Esophagus squamous epithelium (tissue), 4 donors: ENCODE measurements at regions not wholly inside any gene's neighbourhood (a gene's known extent, or its start where the extent isn't known, plus 50 kb on each side); places are given as distances from the start of the nearest gene placed in this dataset.

Experiments used
- POLR2A ChIP-seq, 4 donors: fragments of 450-650 bp; IDR thresholded peaks; one replicate each; pipeline ENCODE4 v1.6.1; 2017; ENCODE audit warnings: antibody characterized with exemption in 4 of 4, mild to moderate bottlenecking in 4 of 4, moderate library complexity in 3 of 4
- TF ChIP-seq, protein P1 (sequence below), 6 experiments: fragments of 450-650 bp in 4 of 6; fragments of 200-600 bp in 2 of 6; sonication (generic) in 2 of 6; IDR thresholded peaks; one replicate each; pipeline ENCODE4 v1.5.1; 2016 to 2019; ENCODE audit warnings: antibody characterized with exemption in 6 of 6, mild to moderate bottlenecking in 4 of 6, moderate library complexity in 4 of 6

DNA sequence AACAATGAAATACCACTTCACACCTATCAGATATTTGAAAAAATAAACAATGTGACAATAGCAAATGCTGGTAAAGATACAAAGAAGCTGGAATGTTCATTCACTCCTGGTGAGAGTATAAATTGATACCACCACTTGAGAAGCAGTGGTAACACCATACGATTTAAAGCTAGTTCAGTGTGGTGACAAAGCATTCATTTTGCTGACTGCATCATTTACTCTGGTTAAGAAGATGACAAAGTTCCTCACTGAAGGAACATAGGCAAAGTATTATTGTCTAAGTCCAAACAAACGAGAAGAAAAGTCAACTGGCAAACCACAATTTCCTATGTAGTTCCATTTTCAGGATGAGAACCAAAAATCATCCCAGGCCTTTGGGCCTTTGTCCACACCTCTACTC, 102.5 kb downstream of the GEMIN8 start:
- TF ChIP-seq, protein P1, sequence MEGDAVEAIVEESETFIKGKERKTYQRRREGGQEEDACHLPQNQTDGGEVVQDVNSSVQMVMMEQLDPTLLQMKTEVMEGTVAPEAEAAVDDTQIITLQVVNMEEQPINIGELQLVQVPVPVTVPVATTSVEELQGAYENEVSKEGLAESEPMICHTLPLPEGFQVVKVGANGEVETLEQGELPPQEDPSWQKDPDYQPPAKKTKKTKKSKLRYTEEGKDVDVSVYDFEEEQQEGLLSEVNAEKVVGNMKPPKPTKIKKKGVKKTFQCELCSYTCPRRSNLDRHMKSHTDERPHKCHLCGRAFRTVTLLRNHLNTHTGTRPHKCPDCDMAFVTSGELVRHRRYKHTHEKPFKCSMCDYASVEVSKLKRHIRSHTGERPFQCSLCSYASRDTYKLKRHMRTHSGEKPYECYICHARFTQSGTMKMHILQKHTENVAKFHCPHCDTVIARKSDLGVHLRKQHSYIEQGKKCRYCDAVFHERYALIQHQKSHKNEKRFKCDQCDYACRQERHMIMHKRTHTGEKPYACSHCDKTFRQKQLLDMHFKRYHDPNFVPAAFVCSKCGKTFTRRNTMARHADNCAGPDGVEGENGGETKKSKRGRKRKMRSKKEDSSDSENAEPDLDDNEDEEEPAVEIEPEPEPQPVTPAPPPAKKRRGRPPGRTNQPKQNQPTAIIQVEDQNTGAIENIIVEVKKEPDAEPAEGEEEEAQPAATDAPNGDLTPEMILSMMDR (IDR thresholded peaks at IDR 0.05) = no peak
- TF ChIP-seq POLR2A (IDR thresholded peaks at IDR 0.05) = no peak
